HG03354 (cell line): ENCODE measurements at regions not wholly inside any gene's neighbourhood (a gene's known extent, or its start where the extent isn't known, plus 50 kb on each side); places are given as distances from the start of the nearest gene placed in this dataset.
"Not testable (repeated sequence)": the region's sequence is repeated elsewhere in the genome, so short reads cannot be mapped to it uniquely, and the experiment has no call there.

Experiments
- ATAC-seq: cut with Tn5 transposase; IDR thresholded peaks from one replicate; pipeline ENCODE4 v1.9.1; 2021; ENCODE audit warnings: mild to moderate bottlenecking; ENCODE audit not compliant: unreplicated experiment, poor library complexity, severe bottlenecking

- no peak for ATAC-seq
Observed at GRCh38 chr10:120746001-120746777, 105.0 kb upstream of the WDR11 start.

GRCh38 chr10:120748519-120748918 lies 102.6 kb upstream of the WDR11 start:
- no peak for ATAC-seq

GRCh38 chr10:120749072-120749471 lies 102.1 kb upstream of the WDR11 start:
- no peak for ATAC-seq

GRCh38 chr10:120749856-120750566 lies 101.2 kb upstream of the WDR11 start:
- no peak for ATAC-seq

GRCh38 chr10:120755771-120756170 lies 95.4 kb upstream of the WDR11 start:
- no peak for ATAC-seq

GRCh38 chr10:120760253-120760652 lies 90.9 kb upstream of the WDR11 start:
- no peak for ATAC-seq

- no peak for ATAC-seq
Observed at GRCh38 chr10:120761951-120762350, 89.2 kb upstream of the WDR11 start.

- no peak for ATAC-seq
Observed at GRCh38 chr10:120765226-120765803, 85.8 kb upstream of the WDR11 start.

GRCh38 chr10:120768227-120768626 lies 82.9 kb upstream of the WDR11 start:
- no peak for ATAC-seq

GRCh38 chr10:120770496-120770895 lies 80.7 kb upstream of the WDR11 start:
- no peak for ATAC-seq

GRCh38 chr10:120776442-120776841 lies 74.7 kb upstream of the WDR11 start:
- ATAC-seq: no peak

GRCh38 chr10:120782336-120782735 lies 68.8 kb upstream of the WDR11 start:
- no peak for ATAC-seq

- no peak for ATAC-seq
Observed at GRCh38 chr10:120783098-120783497, 68.1 kb upstream of the WDR11 start.

GRCh38 chr10:120783867-120784266 lies 67.3 kb upstream of the WDR11 start:
- ATAC-seq: no peak

GRCh38 chr10:120788771-120789170 lies 62.4 kb upstream of the WDR11 start:
- no peak for ATAC-seq

- ATAC-seq: no peak
Observed at GRCh38 chr10:120789303-120790203, 61.6 kb upstream of the WDR11 start.

- ATAC-seq: no peak
Observed at GRCh38 chr10:120791316-120791715, 59.8 kb upstream of the WDR11 start.

- no peak for ATAC-seq
Observed at GRCh38 chr10:120793088-120793487, 58.1 kb upstream of the WDR11 start.

GRCh38 chr10:120794390-120794789 lies 56.8 kb upstream of the WDR11 start:
- ATAC-seq: no peak

- not testable (repeated sequence) for ATAC-seq
Observed at GRCh38 chr10:120798276-120798675, 52.9 kb upstream of the WDR11 start.
